A549 (cell line): ENCODE measurements at regions not wholly inside any gene's neighbourhood (a gene's known extent, or its start where the extent isn't known, plus 50 kb on each side); places are given as distances from the start of the nearest gene placed in this dataset.

Source experiments
- ATAC-seq, 2 experiments: fragments of 200-7000 bp in 1 of 2; fragments of >200 bp in 1 of 2; cut with Nextera tagmentation in 1 of 2; cut with Tn5 transposase in 1 of 2; 3 replicates each; pipeline versions ENCODE4 v1.8.0 to v1.9.1; 2018 to 2020; ENCODE audit warnings: mild to moderate bottlenecking in 1 of 2, moderate library complexity in 1 of 2
- CTCF ChIA-PET: fragments of 300-600 bp; sonication (Branson Sonifier 250); formaldehyde crosslinking; extraction: SDS; loops from one replicate; lab custom pipeline; 2021; ENCODE audit warnings: antibody characterized with exemption, inconsistent platforms; lab: Yijun Ruan, JAX
- POLR2A ChIA-PET: fragments of 350-600 bp; formaldehyde crosslinking; extraction: SDS; loops from one replicate; lab custom pipeline; 2021; ENCODE audit warnings: antibody characterized with exemption, inconsistent platforms; lab: Yijun Ruan, JAX
- DNase-seq, 2 experiments: peaks; one replicate each; pipeline versions ENCODE4 v3.0.0 to v3.0.0-alpha.2; 2011 to 2016; ENCODE audit warnings: low read depth in 1 of 2, low spot score in 1 of 2
- FAIRE-seq: peaks from 2 replicates; lab custom pipeline; 2011; peaks lifted over from hg19 to GRCh38; lab: Jason Lieb, UNC
- H3K27ac ChIP-seq, 2 experiments: fragments of >200 bp; sonication (Bioruptor Twin); formaldehyde crosslinking; 3 replicates each; pipeline ENCODE4 v1.5.1; 2016 to 2017
- H3K4me1 ChIP-seq: fragments of >200 bp; sonication (Bioruptor Twin); formaldehyde crosslinking; 3 replicates; pipeline ENCODE4 v1.6.1; 2016
- H3K4me2 ChIP-seq: fragments of >200 bp; sonication (Bioruptor Twin); formaldehyde crosslinking; 3 replicates; pipeline ENCODE4 v1.6.1; 2016
- H3K4me3 ChIP-seq: fragments of >200 bp; sonication (Bioruptor Twin); formaldehyde crosslinking; 3 replicates; pipeline ENCODE4 v1.5.1; 2016
- H3K9me3 ChIP-seq: fragments of >200 bp; sonication (Bioruptor Twin); formaldehyde crosslinking; 3 replicates; pipeline ENCODE4 v1.6.1; 2016
- CBX8 ChIP-seq: fragments of 200-600 bp; sonication (generic); IDR thresholded peaks from 2 replicates; pipeline ENCODE4 v1.6.1; 2016
- CHD4 ChIP-seq: fragments of 200-600 bp; sonication (generic); IDR thresholded peaks from 2 replicates; pipeline ENCODE4 v1.6.1; 2016; ENCODE audit warnings: antibody characterized with exemption, mild to moderate bottlenecking, borderline replicate concordance
- EP300 ChIP-seq, 2 experiments: fragments of >200 bp; sonication (Bioruptor Twin); formaldehyde crosslinking; IDR thresholded peaks; 2 replicates in 1 of 2; 3 replicates in 1 of 2; pipeline ENCODE4 v1.6.1; 2016 to 2017
- ESRRA ChIP-seq: fragments of 150-350 bp; IDR thresholded peaks from 2 replicates; pipeline ENCODE4 v1.6.1; 2014; ENCODE audit warnings: mild to moderate bottlenecking, low read length, borderline replicate concordance
- FOSL2 ChIP-seq, 2 experiments: fragments of 450-650 bp in 1 of 2; fragments of >200 bp in 1 of 2; sonication (Bioruptor Twin) in 1 of 2; formaldehyde crosslinking; IDR thresholded peaks; 2 replicates each; pipeline versions ENCODE4 v1.5.0 to v1.6.1; 2016 to 2020; ENCODE audit warnings: mild to moderate bottlenecking in 1 of 2, moderate library complexity in 1 of 2
- FOXS1 ChIP-seq: fragments of 250-450 bp; sonication (Bioruptor Pico); IDR thresholded peaks from 2 replicates; pipeline ENCODE4 v1.5.0; 2020; ENCODE audit warnings: mild to moderate bottlenecking, moderate library complexity
- HDAC2 ChIP-seq: fragments of 200-600 bp; sonication (generic); IDR thresholded peaks from 2 replicates; pipeline ENCODE4 v1.6.1; 2016
- HES2 ChIP-seq: fragments of >200 bp; sonication (Bioruptor Twin); formaldehyde crosslinking; IDR thresholded peaks from 2 replicates; pipeline ENCODE4 v1.6.1; 2016
- HEYL ChIP-seq: fragments of 250-450 bp; sonication (Bioruptor Pico); IDR thresholded peaks from 2 replicates; pipeline ENCODE4 v1.8.0; 2021; ENCODE audit warnings: mild to moderate bottlenecking, moderate library complexity
- HOXB13 ChIP-seq: fragments of 250-450 bp; sonication (Bioruptor Pico); IDR thresholded peaks from 2 replicates; pipeline ENCODE4 v1.5.0; 2020; ENCODE audit warnings: low read depth, mild to moderate bottlenecking, moderate library complexity
- HOXB5 ChIP-seq: fragments of 250-450 bp; sonication (Bioruptor Pico); IDR thresholded peaks from 2 replicates; pipeline ENCODE4 v1.5.0; 2020; ENCODE audit warnings: mild to moderate bottlenecking, moderate library complexity
- JUN ChIP-seq, 2 experiments: fragments of >200 bp; sonication (Bioruptor Twin); formaldehyde crosslinking; IDR thresholded peaks; 2 replicates in 1 of 2; 3 replicates in 1 of 2; pipeline ENCODE4 v1.6.1; 2016 to 2017
- JUNB ChIP-seq: fragments of >200 bp; sonication (Bioruptor Twin); formaldehyde crosslinking; IDR thresholded peaks from 2 replicates; pipeline ENCODE4 v1.6.1; 2016
- KDM5A ChIP-seq: fragments of 200-600 bp; sonication (generic); IDR thresholded peaks from 2 replicates; pipeline ENCODE4 v1.6.1; 2016; ENCODE audit warnings: antibody characterized with exemption, mild to moderate bottlenecking
- MAFK ChIP-seq: fragments of 450-650 bp; IDR thresholded peaks from 2 replicates; pipeline ENCODE4 v1.6.1; 2014; ENCODE audit not compliant: partially characterized antibody
- MAZ ChIP-seq: fragments of 150-350 bp; IDR thresholded peaks from 2 replicates; pipeline ENCODE4 v1.6.1; 2014; ENCODE audit warnings: antibody characterized with exemption, low read depth, low read length, borderline replicate concordance
- MYC ChIP-seq: IDR thresholded peaks from 2 replicates; pipeline ENCODE4 v1.6.1; 2012; ENCODE audit warnings: mild to moderate bottlenecking, inconsistent platforms, low read length, improper control_type of control experiment, borderline replicate concordance
- POLR2A ChIP-seq: IDR thresholded peaks from 2 replicates; pipeline ENCODE4 v1.6.1; 2012; ENCODE audit warnings: mild to moderate bottlenecking, low read length
- RAD21 ChIP-seq, 2 experiments: fragments of >200 bp in 1 of 2; sonication (Bioruptor Twin) in 1 of 2; formaldehyde crosslinking in 1 of 2; IDR thresholded peaks in 1 of 2; conservative IDR thresholded peaks in 1 of 2; 2 replicates in 1 of 2; 3 replicates in 1 of 2; pipeline ENCODE4 v1.6.1; 2012 to 2018; ENCODE audit warnings: inconsistent platforms in 1 of 2
- RARB ChIP-seq: fragments of 250-450 bp; sonication (Bioruptor Pico); IDR thresholded peaks from 2 replicates; pipeline ENCODE4 v1.8.0; 2021; ENCODE audit warnings: mild to moderate bottlenecking, moderate library complexity
- RCOR1 ChIP-seq: fragments of 150-350 bp; IDR thresholded peaks from 2 replicates; pipeline ENCODE4 v1.6.1; 2014; ENCODE audit warnings: antibody characterized with exemption, low read length, low read depth
- RFX5 ChIP-seq: fragments of 450-650 bp; IDR thresholded peaks from 2 replicates; pipeline ENCODE4 v1.7.1; 2014; ENCODE audit warnings: antibody characterized with exemption, mild to moderate bottlenecking, moderate library complexity
- SMC3 ChIP-seq: fragments of >200 bp; sonication (Bioruptor Twin); formaldehyde crosslinking; IDR thresholded peaks from 3 replicates; pipeline ENCODE4 v1.6.1; 2018; ENCODE audit warnings: inconsistent platforms
- SREBF2 ChIP-seq: fragments of 450-650 bp; IDR thresholded peaks from 2 replicates; pipeline ENCODE4 v1.6.1; 2014; ENCODE audit warnings: mild to moderate bottlenecking, moderate library complexity
- TFCP2L1 ChIP-seq: fragments of 250-450 bp; sonication (Bioruptor Pico); IDR thresholded peaks from 2 replicates; pipeline ENCODE4 v1.5.0; 2021; ENCODE audit warnings: mild to moderate bottlenecking
- ZNF302 ChIP-seq: fragments of 250-450 bp; sonication (Bioruptor Pico); IDR thresholded peaks from 2 replicates; pipeline ENCODE4 v1.9.0; 2021; ENCODE audit warnings: inconsistent platforms, mild to moderate bottlenecking, moderate library complexity
- WGBS: methylation state at CpG from one replicate; pipeline ENCODE4 v1.1.6; 2017; ENCODE audit errors: missing lambda C conversion rate; 5-methylcytosine and 5-hydroxymethylcytosine counted together
- TF ChIP-seq, protein P1 (sequence below): fragments of 150-350 bp; IDR thresholded peaks from 2 replicates; pipeline ENCODE4 v1.6.1; 2014; ENCODE audit warnings: low read depth, mild to moderate bottlenecking, low read length
- TF ChIP-seq, protein P2 (sequence below): IDR thresholded peaks from 2 replicates; pipeline ENCODE4 v1.6.1; 2012
- TF ChIP-seq, protein P3 (sequence below): fragments of 250-450 bp; sonication (Bioruptor Pico); IDR thresholded peaks from 2 replicates; pipeline ENCODE4 v1.5.0; 2021; ENCODE audit warnings: mild to moderate bottlenecking, moderate library complexity, borderline replicate concordance
- TF ChIP-seq, protein P4 (sequence below): fragments of >200 bp; sonication (Bioruptor Twin); formaldehyde crosslinking; IDR thresholded peaks from 3 replicates; pipeline ENCODE4 v1.5.1; 2016
- TF ChIP-seq, protein P5 (sequence below): IDR thresholded peaks from 2 replicates; pipeline ENCODE4 v1.6.1; 2012; ENCODE audit warnings: low read depth, borderline replicate concordance

GRCh38 chr12:58081488-58081887, 140.1 kb downstream of the ATP23 start:
- ATAC-seq, result no peak
- ChIA-PET POLR2A (no interaction called here), CTCF (interaction anchor here (2.2 kb wide), 1 partner anchor 14 kb away, joined by 5 read pairs; no protein-coding TSS in a partner anchor)
- H3K4me2 ChIP-seq, result no peak overlapping the region
- H3K4me1 ChIP-seq, result no peaks in the 10 kb centered on the region
- TF ChIP-seq FOXS1 (no peak), ZNF302 (CRISPR knock-in tag) (no peak), HES2 (no peak), MYC (no peak), POLR2A (no peak), HDAC2 (no peak), SMC3 (no peak), TFCP2L1 (CRISPR knock-in tag) (no peak), RCOR1 (no peak), KDM5A (no peak), RARB (CRISPR knock-in tag) (no peak), JUN (IDR thresholded peaks at IDR 0.05) (no peak)
- TF ChIP-seq, protein P1, sequence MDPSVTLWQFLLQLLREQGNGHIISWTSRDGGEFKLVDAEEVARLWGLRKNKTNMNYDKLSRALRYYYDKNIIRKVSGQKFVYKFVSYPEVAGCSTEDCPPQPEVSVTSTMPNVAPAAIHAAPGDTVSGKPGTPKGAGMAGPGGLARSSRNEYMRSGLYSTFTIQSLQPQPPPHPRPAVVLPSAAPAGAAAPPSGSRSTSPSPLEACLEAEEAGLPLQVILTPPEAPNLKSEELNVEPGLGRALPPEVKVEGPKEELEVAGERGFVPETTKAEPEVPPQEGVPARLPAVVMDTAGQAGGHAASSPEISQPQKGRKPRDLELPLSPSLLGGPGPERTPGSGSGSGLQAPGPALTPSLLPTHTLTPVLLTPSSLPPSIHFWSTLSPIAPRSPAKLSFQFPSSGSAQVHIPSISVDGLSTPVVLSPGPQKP, result no peak
- H3K9me3 ChIP-seq, result no peaks in the 10 kb centered on the region
- FAIRE-seq, result no peak
- no peak overlapping the region for H3K4me3 ChIP-seq
- no peak overlapping the region for H3K27ac ChIP-seq
- no peak for DNase-seq
- WGBS, result 0% methylated on average over 1 of the region's 1 CpG

- no peak overlapping the region for H3K4me3 ChIP-seq
- FAIRE-seq, result no peak
- no peak for ATAC-seq
- H3K4me1 ChIP-seq, result no peaks in the 10 kb centered on the region
- TF ChIP-seq ESRRA (no peak), RFX5 (no peak), HOXB13 (CRISPR knock-in tag) (no peak), JUNB (no peak), FOSL2 (IDR thresholded peaks at IDR 0.05) (no peak), FOSL2 (CRISPR knock-in tag; IDR thresholded peaks at IDR 0.05) (no peak), RCOR1 (no peak), HEYL (CRISPR knock-in tag) (no peak), CBX8 (no peak), RAD21 (conservative IDR thresholded peaks at IDR 0.05 in 1 of 2, IDR thresholded peaks at IDR 0.05 in 1 of 2) (no peak)
- TF ChIP-seq, protein P2, sequence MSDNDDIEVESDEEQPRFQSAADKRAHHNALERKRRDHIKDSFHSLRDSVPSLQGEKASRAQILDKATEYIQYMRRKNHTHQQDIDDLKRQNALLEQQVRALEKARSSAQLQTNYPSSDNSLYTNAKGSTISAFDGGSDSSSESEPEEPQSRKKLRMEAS, result no peak
- TF ChIP-seq, protein P3, sequence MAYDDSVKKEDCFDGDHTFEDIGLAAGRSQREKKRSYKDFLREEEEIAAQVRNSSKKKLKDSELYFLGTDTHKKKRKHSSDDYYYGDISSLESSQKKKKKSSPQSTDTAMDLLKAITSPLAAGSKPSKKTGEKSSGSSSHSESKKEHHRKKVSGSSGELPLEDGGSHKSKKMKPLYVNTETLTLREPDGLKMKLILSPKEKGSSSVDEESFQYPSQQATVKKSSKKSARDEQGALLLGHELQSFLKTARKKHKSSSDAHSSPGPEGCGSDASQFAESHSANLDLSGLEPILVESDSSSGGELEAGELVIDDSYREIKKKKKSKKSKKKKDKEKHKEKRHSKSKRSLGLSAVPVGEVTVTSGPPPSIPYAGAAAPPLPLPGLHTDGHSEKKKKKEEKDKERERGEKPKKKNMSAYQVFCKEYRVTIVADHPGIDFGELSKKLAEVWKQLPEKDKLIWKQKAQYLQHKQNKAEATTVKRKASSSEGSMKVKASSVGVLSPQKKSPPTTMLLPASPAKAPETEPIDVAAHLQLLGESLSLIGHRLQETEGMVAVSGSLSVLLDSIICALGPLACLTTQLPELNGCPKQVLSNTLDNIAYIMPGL (CRISPR knock-in tag), result no peak
- H3K4me2 ChIP-seq, result no peak overlapping the region
- H3K9me3 ChIP-seq, result no peaks in the 10 kb centered on the region
- ChIA-PET POLR2A (no interaction called here), CTCF (no interaction called here)
- WGBS, result 41% methylated on average over 2 of the region's 2 CpGs
- no peak overlapping the region for H3K27ac ChIP-seq
- no peak for DNase-seq
Measured at GRCh38 chr12:58082996-58083395, 141.6 kb downstream of the ATP23 start.

DNA sequence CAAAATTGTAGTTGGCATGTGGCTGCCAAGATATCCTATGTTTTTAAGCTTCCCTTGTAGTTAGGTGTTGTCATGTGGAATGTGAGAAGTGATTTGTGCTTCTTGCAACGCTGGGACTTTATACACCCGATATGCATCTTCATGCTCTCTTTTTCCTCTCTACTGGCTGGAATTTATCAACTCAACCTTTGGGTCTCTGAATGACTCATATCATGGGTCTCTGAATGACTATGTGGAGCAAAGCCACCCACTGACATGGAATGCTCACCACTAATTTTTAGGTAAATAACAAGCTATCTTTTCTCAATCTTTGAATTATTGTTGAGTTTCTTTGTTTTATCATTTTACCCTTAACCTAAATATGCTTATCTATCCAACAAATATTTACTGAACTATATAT, 144.6 kb downstream of the ATP23 start:
- ATAC-seq, result no peak
- no peak for DNase-seq
- no peak overlapping the region for H3K4me3 ChIP-seq
- no peak overlapping the region for H3K4me2 ChIP-seq
- WGBS, result 44% methylated on average over 2 of the region's 2 CpGs
- FAIRE-seq, result no peak
- H3K4me1 ChIP-seq, result no peaks in the 10 kb centered on the region
- ChIA-PET CTCF (interaction anchor here (0.5 to 1.0 kb wide), 3 partner anchors 11 to 980 kb away, joined by 3 read pairs; no protein-coding TSS in a partner anchor), POLR2A (no interaction called here)
- no peaks in the 10 kb centered on the region for H3K9me3 ChIP-seq
- H3K27ac ChIP-seq, result no peak overlapping the region
- TF ChIP-seq, protein P4, sequence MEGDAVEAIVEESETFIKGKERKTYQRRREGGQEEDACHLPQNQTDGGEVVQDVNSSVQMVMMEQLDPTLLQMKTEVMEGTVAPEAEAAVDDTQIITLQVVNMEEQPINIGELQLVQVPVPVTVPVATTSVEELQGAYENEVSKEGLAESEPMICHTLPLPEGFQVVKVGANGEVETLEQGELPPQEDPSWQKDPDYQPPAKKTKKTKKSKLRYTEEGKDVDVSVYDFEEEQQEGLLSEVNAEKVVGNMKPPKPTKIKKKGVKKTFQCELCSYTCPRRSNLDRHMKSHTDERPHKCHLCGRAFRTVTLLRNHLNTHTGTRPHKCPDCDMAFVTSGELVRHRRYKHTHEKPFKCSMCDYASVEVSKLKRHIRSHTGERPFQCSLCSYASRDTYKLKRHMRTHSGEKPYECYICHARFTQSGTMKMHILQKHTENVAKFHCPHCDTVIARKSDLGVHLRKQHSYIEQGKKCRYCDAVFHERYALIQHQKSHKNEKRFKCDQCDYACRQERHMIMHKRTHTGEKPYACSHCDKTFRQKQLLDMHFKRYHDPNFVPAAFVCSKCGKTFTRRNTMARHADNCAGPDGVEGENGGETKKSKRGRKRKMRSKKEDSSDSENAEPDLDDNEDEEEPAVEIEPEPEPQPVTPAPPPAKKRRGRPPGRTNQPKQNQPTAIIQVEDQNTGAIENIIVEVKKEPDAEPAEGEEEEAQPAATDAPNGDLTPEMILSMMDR, result no peak
- TF ChIP-seq, protein P5, sequence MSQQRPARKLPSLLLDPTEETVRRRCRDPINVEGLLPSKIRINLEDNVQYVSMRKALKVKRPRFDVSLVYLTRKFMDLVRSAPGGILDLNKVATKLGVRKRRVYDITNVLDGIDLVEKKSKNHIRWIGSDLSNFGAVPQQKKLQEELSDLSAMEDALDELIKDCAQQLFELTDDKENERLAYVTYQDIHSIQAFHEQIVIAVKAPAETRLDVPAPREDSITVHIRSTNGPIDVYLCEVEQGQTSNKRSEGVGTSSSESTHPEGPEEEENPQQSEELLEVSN, result no peak
- no peak for TF ChIP-seq SREBF2
- TF ChIP-seq HOXB5, result no peak
- TF ChIP-seq MAZ, result no peak
- no peak for TF ChIP-seq HEYL (CRISPR knock-in tag)
- no peak for TF ChIP-seq POLR2A
- TF ChIP-seq CHD4, result no peak
- TF ChIP-seq EP300 (IDR thresholded peaks at IDR 0.05), result no peak
- TF ChIP-seq FOXS1, result no peak
- no peak for TF ChIP-seq ZNF302 (CRISPR knock-in tag)
- no peak for TF ChIP-seq FOSL2 (IDR thresholded peaks at IDR 0.05)
- TF ChIP-seq FOSL2 (CRISPR knock-in tag; IDR thresholded peaks at IDR 0.05), result no peak
- TF ChIP-seq MAFK, result no peak
- TF ChIP-seq RAD21 (conservative IDR thresholded peaks at IDR 0.05 in 1 of 2, IDR thresholded peaks at IDR 0.05 in 1 of 2), result no peak
